CD14-positive monocyte (primary cell): ENCODE measurements at regions not wholly inside any gene's neighbourhood (a gene's known extent, or its start where the extent isn't known, plus 50 kb on each side); places are given as distances from the start of the nearest gene placed in this dataset.

Experiments
- DNase-seq, 3 donors: peaks; one replicate each; pipeline ENCODE4 v3.0.0-alpha.2; 2011 to 2022
- H2AFZ ChIP-seq: 2 replicates; pipeline ENCODE4 v1.6.0; 2012; ENCODE audit warnings: mild to moderate bottlenecking, low read depth, low read length, inconsistent platforms; ENCODE audit not compliant: insufficient read depth, poor library complexity, severe bottlenecking
- H3K27ac ChIP-seq, 2 donors: 1 replicate in 1 of 2; 2 replicates in 1 of 2; pipeline ENCODE4 v1.5.1; 2012 to 2013; ENCODE audit warnings: low read length in 2 of 2, control low read depth in 1 of 2, inconsistent platforms in 1 of 2, low read depth in 1 of 2, mild to moderate bottlenecking in 1 of 2
- H3K27me3 ChIP-seq, 2 donors: one replicate each; pipeline versions ENCODE4 v1.6.0 to v1.6.1; 2011 to 2013; ENCODE audit warnings: low read length in 2 of 2; ENCODE audit not compliant: control insufficient read depth in 2 of 2, insufficient read depth in 2 of 2
- H3K36me3 ChIP-seq, 2 donors: replicated peaks in 1 of 2; 1 replicate in 1 of 2; 2 replicates in 1 of 2; pipeline versions ENCODE4 v1.5.1 to v1.6.1; 2012 to 2013; ENCODE audit warnings: low read length in 2 of 2, control low read depth in 1 of 2, inconsistent platforms in 1 of 2, mild to moderate bottlenecking in 1 of 2; ENCODE audit not compliant: insufficient read depth in 2 of 2, control insufficient read depth in 1 of 2
- H3K4me1 ChIP-seq, 2 donors: 1 replicate in 1 of 2; 2 replicates in 1 of 2; pipeline versions ENCODE4 v1.5.1 to v1.6.1; 2012 to 2013; ENCODE audit warnings: low read length in 2 of 2, control low read depth in 1 of 2, inconsistent platforms in 1 of 2, mild to moderate bottlenecking in 1 of 2, moderate library complexity in 1 of 2; ENCODE audit not compliant: insufficient read depth in 2 of 2, control insufficient read depth in 1 of 2
- H3K4me2 ChIP-seq: replicated peaks from 2 replicates; pipeline ENCODE3; 2012; ENCODE audit warnings: low read length, moderate library complexity, mild to moderate bottlenecking; ENCODE audit not compliant: poor library complexity, severe bottlenecking; ENCODE audit errors: extremely low read depth
- H3K4me3 ChIP-seq, 3 experiments: fragments of 200-600 bp in 1 of 3; sonication (generic) in 1 of 3; replicated peaks in 1 of 3; 1 replicate in 2 of 3; 2 replicates in 1 of 3; pipeline ENCODE4 v1.5.1; 2011 to 2013; ENCODE audit warnings: low read length in 3 of 3, mild to moderate bottlenecking in 3 of 3, control low read depth in 2 of 3, low read depth in 2 of 3, inconsistent platforms in 1 of 3, moderate library complexity in 1 of 3
- H3K79me2 ChIP-seq: 2 replicates; pipeline ENCODE4 v1.6.0; 2012; ENCODE audit warnings: mild to moderate bottlenecking, control low read depth, inconsistent platforms, low read length, moderate library complexity; ENCODE audit not compliant: insufficient read depth
- H3K9ac ChIP-seq: 2 replicates; pipeline ENCODE4 v1.6.0; 2017; ENCODE audit warnings: low read length, mild to moderate bottlenecking; ENCODE audit not compliant: insufficient read depth, poor library complexity, severe bottlenecking
- H3K9me3 ChIP-seq, 2 donors: replicated peaks in 1 of 2; 1 replicate in 1 of 2; 2 replicates in 1 of 2; pipeline versions ENCODE4 v1.5.1 to v1.6.1; 2012 to 2013; ENCODE audit warnings: low read length in 2 of 2, control low read depth in 1 of 2; ENCODE audit not compliant: control insufficient read depth in 1 of 2, insufficient read depth in 1 of 2
- H4K20me1 ChIP-seq: 2 replicates; pipeline ENCODE4 v1.6.0; 2012; ENCODE audit warnings: mild to moderate bottlenecking, low read length, control low read depth, moderate library complexity; ENCODE audit not compliant: insufficient read depth
- H3K27ac Mint-ChIP-seq, 7 donors: one replicate each; pipeline ENCODE4 v1.8.0; 2020; ENCODE audit warnings: mild to moderate bottlenecking in 7 of 7, mixed read lengths in 7 of 7, moderate library complexity in 6 of 7, inconsistent platforms in 2 of 7
- H3K27me3 Mint-ChIP-seq, 3 donors: one replicate each; pipeline ENCODE4 v1.8.0; 2021 to 2022; ENCODE audit warnings: low read depth in 3 of 3, mild to moderate bottlenecking in 3 of 3, mixed read lengths in 3 of 3, moderate library complexity in 3 of 3, inconsistent platforms in 1 of 3
- H3K36me3 Mint-ChIP-seq, 2 donors: one replicate each; pipeline ENCODE4 v1.8.0; 2020; ENCODE audit warnings: mixed read lengths in 2 of 2, inconsistent platforms in 1 of 2, mild to moderate bottlenecking in 1 of 2
- H3K4me1 Mint-ChIP-seq: one replicate; pipeline ENCODE4 v1.8.0; 2020; ENCODE audit warnings: mild to moderate bottlenecking, mixed read lengths
- H3K4me3 Mint-ChIP-seq, 2 donors: one replicate each; pipeline ENCODE4 v1.8.0; 2020; ENCODE audit warnings: mild to moderate bottlenecking in 2 of 2, mixed read lengths in 2 of 2, moderate library complexity in 1 of 2
- H3K9me3 Mint-ChIP-seq, 7 donors: one replicate each; pipeline ENCODE4 v1.8.0; 2020 to 2022; ENCODE audit warnings: mixed read lengths in 7 of 7, mild to moderate bottlenecking in 6 of 7, moderate library complexity in 6 of 7, inconsistent platforms in 2 of 7
- whole genome bisulfite sequencing: methylation state at CpG from one replicate; pipeline ENCODE4 v1.1.5; 2013; ENCODE audit warnings: missing lambda C conversion rate; ENCODE audit not compliant: insufficient coverage; 5-methylcytosine and 5-hydroxymethylcytosine counted together
- intact Hi-C, 2 donors: fragments of 100-400 bp; cut with micrococcal nuclease; formaldehyde crosslinking; loops; one replicate each; pipeline versions ENCODE4 v1.15.0 to v1.15.1; 2023
- TF ChIP-seq, protein P1 (sequence below): fragments of 200-600 bp; IDR thresholded peaks from one replicate; pipeline ENCODE4 v1.8.0; 2022; ENCODE audit warnings: antibody characterized with exemption, mild to moderate bottlenecking

DNA sequence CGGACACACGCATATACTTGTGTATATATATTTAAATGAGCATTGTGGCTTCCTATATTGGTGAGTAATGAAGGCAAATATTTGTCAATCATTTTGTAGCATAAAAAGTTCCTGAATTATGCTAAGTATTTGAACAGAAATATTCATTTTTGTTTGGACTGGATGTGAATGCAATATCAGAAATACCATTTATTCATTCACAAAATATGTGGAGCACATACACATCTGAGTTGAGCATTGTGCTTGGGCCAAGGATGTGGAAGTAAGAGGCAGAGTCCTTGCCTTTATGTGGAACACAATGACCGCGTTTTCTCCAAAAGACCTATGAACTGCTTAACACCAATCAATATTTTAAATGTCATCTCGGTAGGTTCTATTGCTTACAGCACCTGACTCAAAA lies 1086.5 kb downstream of the NR2F1-AS1 start:
- Histone ChIP-seq H3K27me3 (no peaks in the 10 kb centered on the region), H3K79me2 (no peaks in the 10 kb centered on the region), H4K20me1 (no peaks in the 10 kb centered on the region), H2AFZ (no peak overlapping the region), H3K4me1 (no peaks in the 10 kb centered on the region), H3K9ac (no peak overlapping the region), H3K27ac (no peak overlapping the region), H3K4me3 (no peak overlapping the region), H3K36me3 (no peaks in the 10 kb centered on the region), H3K9me3 (no peaks in the 10 kb centered on the region), H3K4me2 (no peak overlapping the region)
- WGBS, result no CpG with 5 or more reads among the region's 5 CpGs
- no peak overlapping the region for H3K4me3 Mint-ChIP-seq
- DNase-seq, result no peak
- intact Hi-C loops, result no loop called here
- no peaks in the 10 kb centered on the region for H3K9me3 Mint-ChIP-seq
- H3K36me3 Mint-ChIP-seq, result no peaks in the 10 kb centered on the region
- no peak overlapping the region for H3K27ac Mint-ChIP-seq
- no peaks in the 10 kb centered on the region for H3K27me3 Mint-ChIP-seq
- H3K4me1 Mint-ChIP-seq, result no peaks in the 10 kb centered on the region
- TF ChIP-seq, protein P1, sequence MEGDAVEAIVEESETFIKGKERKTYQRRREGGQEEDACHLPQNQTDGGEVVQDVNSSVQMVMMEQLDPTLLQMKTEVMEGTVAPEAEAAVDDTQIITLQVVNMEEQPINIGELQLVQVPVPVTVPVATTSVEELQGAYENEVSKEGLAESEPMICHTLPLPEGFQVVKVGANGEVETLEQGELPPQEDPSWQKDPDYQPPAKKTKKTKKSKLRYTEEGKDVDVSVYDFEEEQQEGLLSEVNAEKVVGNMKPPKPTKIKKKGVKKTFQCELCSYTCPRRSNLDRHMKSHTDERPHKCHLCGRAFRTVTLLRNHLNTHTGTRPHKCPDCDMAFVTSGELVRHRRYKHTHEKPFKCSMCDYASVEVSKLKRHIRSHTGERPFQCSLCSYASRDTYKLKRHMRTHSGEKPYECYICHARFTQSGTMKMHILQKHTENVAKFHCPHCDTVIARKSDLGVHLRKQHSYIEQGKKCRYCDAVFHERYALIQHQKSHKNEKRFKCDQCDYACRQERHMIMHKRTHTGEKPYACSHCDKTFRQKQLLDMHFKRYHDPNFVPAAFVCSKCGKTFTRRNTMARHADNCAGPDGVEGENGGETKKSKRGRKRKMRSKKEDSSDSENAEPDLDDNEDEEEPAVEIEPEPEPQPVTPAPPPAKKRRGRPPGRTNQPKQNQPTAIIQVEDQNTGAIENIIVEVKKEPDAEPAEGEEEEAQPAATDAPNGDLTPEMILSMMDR, result no peak

DNA sequence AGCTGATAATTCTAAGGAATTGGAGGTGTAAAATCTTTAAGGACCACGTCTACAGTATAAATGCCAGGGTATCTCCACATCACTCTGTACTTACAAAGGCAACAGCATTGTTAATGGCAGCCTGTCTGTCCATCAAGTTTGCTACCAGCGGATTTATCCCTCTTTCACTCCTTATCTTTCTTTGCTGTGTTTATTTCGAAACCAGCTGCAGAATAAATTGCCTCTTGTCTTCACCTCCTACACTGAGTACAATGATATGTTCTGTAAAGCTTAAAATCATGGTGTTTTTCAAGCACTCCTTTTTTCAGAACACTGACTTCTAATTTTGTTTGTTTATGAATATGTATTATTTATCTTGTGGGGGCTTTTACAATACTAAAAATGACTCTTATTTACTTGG lies 1088.1 kb downstream of the NR2F1-AS1 start:
- no CpG with 5 or more reads among the region's 3 CpGs for WGBS
- Histone ChIP-seq H2AFZ (no peak overlapping the region), H3K79me2 (no peaks in the 10 kb centered on the region), H3K36me3 (no peaks in the 10 kb centered on the region), H4K20me1 (no peaks in the 10 kb centered on the region), H3K4me2 (no peak overlapping the region), H3K9me3 (no peaks in the 10 kb centered on the region), H3K4me1 (no peaks in the 10 kb centered on the region), H3K27ac (no peak overlapping the region), H3K9ac (no peak overlapping the region), H3K27me3 (no peaks in the 10 kb centered on the region), H3K4me3 (no peak overlapping the region)
- Mint-ChIP-seq H3K4me1 (no peaks in the 10 kb centered on the region), H3K9me3 (no peaks in the 10 kb centered on the region), H3K36me3 (no peaks in the 10 kb centered on the region), H3K4me3 (no peak overlapping the region), H3K27me3 (no peaks in the 10 kb centered on the region), H3K27ac (no peak overlapping the region)
- TF ChIP-seq, protein P1, result no peak
- intact Hi-C loops, result no loop called here
- no peak for DNase-seq
